IMR-90 (cell line): ENCODE measurements at regions not wholly inside any gene's neighbourhood (a gene's known extent, or its start where the extent isn't known, plus 50 kb on each side); places are given as distances from the start of the nearest gene placed in this dataset.
A peak's percentile ranks its signal among the peaks of the same experiment; 100 is the strongest.

Experiments
- ATAC-seq: fragments of 200-7000 bp; cut with Tn5 transposase; 2 replicates; pipeline ENCODE4 v1.9.1; 2020; ENCODE audit warnings: low read depth, mild to moderate bottlenecking, moderate library complexity
- BruUV-seq: library from RNA; stranded (reverse); fragments of 400-500 nt; replicated peaks from 2 replicates; lab custom pipeline; 2021; lab: Mats Ljungman, UMichigan
- CTCF ChIA-PET: fragments of 300-600 bp; formaldehyde crosslinking; extraction: SDS; loops from one replicate; lab custom pipeline; 2021; ENCODE audit warnings: antibody characterized with exemption; lab: Yijun Ruan, JAX
- POLR2A ChIA-PET: fragments of 300-600 bp; sonication (Branson Sonifier 250); formaldehyde crosslinking; loops from one replicate; lab custom pipeline; 2022; ENCODE audit warnings: antibody characterized with exemption; ENCODE audit not compliant: unreplicated experiment; lab: Charles Lee
- DNase-seq: peaks from one replicate; pipeline ENCODE4 v3.0.0; 2013
- H2AFZ ChIP-seq: replicated peaks from 2 replicates; pipeline ENCODE3; 2013; ENCODE audit warnings: low read length, mild to moderate bottlenecking; ENCODE audit not compliant: poor library complexity
- H2AK5ac ChIP-seq: 2 replicates; pipeline ENCODE4 v1.6.1; 2013; ENCODE audit warnings: low read depth, low read length, inconsistent platforms
- H2AK9ac ChIP-seq: replicated peaks from 2 replicates; pipeline ENCODE3; 2013; ENCODE audit warnings: mild to moderate bottlenecking, low read depth, low read length, moderate library complexity; ENCODE audit not compliant: poor library complexity
- H2BK120ac ChIP-seq: 2 replicates; pipeline ENCODE4 v1.6.1; 2013; ENCODE audit warnings: low read depth, low read length, inconsistent platforms
- H2BK15ac ChIP-seq: 3 replicates; pipeline ENCODE4 v1.6.1; 2013; ENCODE audit warnings: low read depth, low read length, inconsistent platforms
- H2BK20ac ChIP-seq: 2 replicates; pipeline ENCODE4 v1.6.1; 2013; ENCODE audit warnings: low read depth, mild to moderate bottlenecking, inconsistent platforms, low read length, moderate library complexity
- H2BK5ac ChIP-seq: 2 replicates; pipeline ENCODE4 v1.6.1; 2013; ENCODE audit warnings: mild to moderate bottlenecking, low read depth, low read length, inconsistent platforms; ENCODE audit not compliant: poor library complexity, severe bottlenecking
- H3K14ac ChIP-seq: replicated peaks from 2 replicates; pipeline ENCODE4 v1.6.1; 2013; ENCODE audit warnings: low read depth, low read length, inconsistent platforms
- H3K18ac ChIP-seq: 2 replicates; pipeline ENCODE4 v1.6.1; 2013; ENCODE audit warnings: low read depth, low read length, control low read depth
- H3K23ac ChIP-seq: 2 replicates; pipeline ENCODE4 v1.6.1; 2013; ENCODE audit warnings: low read depth, low read length, inconsistent platforms
- H3K27ac ChIP-seq: 2 replicates; pipeline ENCODE4 v1.5.1; 2013; ENCODE audit warnings: mild to moderate bottlenecking, control low read depth, low read length; ENCODE audit not compliant: insufficient read depth
- H3K27me3 ChIP-seq: 2 replicates; pipeline ENCODE4 v1.6.1; 2013; ENCODE audit warnings: low read length; ENCODE audit not compliant: control insufficient read depth, insufficient read depth
- H3K36me3 ChIP-seq: 2 replicates; pipeline ENCODE4 v1.6.1; 2013; ENCODE audit warnings: low read length, mixed read lengths; ENCODE audit not compliant: control insufficient read depth, insufficient read depth
- H3K4ac ChIP-seq: 2 replicates; pipeline ENCODE4 v1.6.1; 2013; ENCODE audit warnings: low read depth, low read length, inconsistent platforms
- H3K4me1 ChIP-seq: 2 replicates; pipeline ENCODE4 v1.6.1; 2013; ENCODE audit warnings: low read length, mixed read lengths; ENCODE audit not compliant: control insufficient read depth, insufficient read depth
- H3K4me2 ChIP-seq: 2 replicates; pipeline ENCODE4 v1.6.1; 2013; ENCODE audit warnings: low read depth, mild to moderate bottlenecking, control low read depth, low read length, moderate library complexity
- H3K4me3 ChIP-seq: 2 replicates; pipeline ENCODE4 v1.5.1; 2013; ENCODE audit warnings: low read depth, mild to moderate bottlenecking, control low read depth, low read length, moderate library complexity; ENCODE audit not compliant: insufficient read depth
- H3K56ac ChIP-seq: 2 replicates; pipeline ENCODE4 v1.6.1; 2013; ENCODE audit warnings: low read length, inconsistent platforms; ENCODE audit not compliant: insufficient read depth; ENCODE audit errors: extremely low read depth
- H3K79me1 ChIP-seq, 2 experiments: 2 replicates each; pipeline ENCODE4 v1.6.1; 2013; ENCODE audit warnings: low read length in 2 of 2, inconsistent platforms in 1 of 2, low read depth in 1 of 2
- H3K9ac ChIP-seq: 2 replicates; pipeline ENCODE4 v1.6.1; 2013; ENCODE audit warnings: low read depth, low read length, control low read depth
- H3K9me1 ChIP-seq: 2 replicates; pipeline ENCODE4 v1.6.1; 2013; ENCODE audit warnings: low read length, inconsistent platforms; ENCODE audit not compliant: insufficient read depth
- H3K9me3 ChIP-seq: 2 replicates; pipeline ENCODE4 v1.6.1; 2013; ENCODE audit warnings: low read length; ENCODE audit not compliant: control insufficient read depth, insufficient read depth
- H4K20me1 ChIP-seq: 2 replicates; pipeline ENCODE4 v1.6.1; 2013; ENCODE audit warnings: low read length, inconsistent platforms; ENCODE audit not compliant: insufficient read depth
- H4K5ac ChIP-seq: 2 replicates; pipeline ENCODE4 v1.6.1; 2013; ENCODE audit warnings: mild to moderate bottlenecking, low read depth, low read length, control low read depth
- H4K8ac ChIP-seq, 2 experiments: 2 replicates each; pipeline ENCODE4 v1.6.1; 2013; ENCODE audit warnings: low read depth in 2 of 2, low read length in 2 of 2, control low read depth in 1 of 2, inconsistent platforms in 1 of 2
- H4K91ac ChIP-seq: 2 replicates; pipeline ENCODE4 v1.6.1; 2013; ENCODE audit warnings: low read depth, low read length, inconsistent platforms; ENCODE audit not compliant: insufficient read depth
- BHLHE40 ChIP-seq: fragments of 150-350 bp; IDR thresholded peaks from 2 replicates; pipeline ENCODE4 v1.6.1; 2016; ENCODE audit warnings: mild to moderate bottlenecking, low read depth, low read length
- CEBPB ChIP-seq: IDR thresholded peaks from 2 replicates; pipeline ENCODE4 v1.6.1; 2012; ENCODE audit warnings: low read depth, low read length, improper control_type of control experiment
- CHD1 ChIP-seq: IDR thresholded peaks from 2 replicates; pipeline ENCODE4 v1.6.1; 2012; ENCODE audit warnings: low read depth, low read length, improper control_type of control experiment
- CTCF ChIP-seq: conservative IDR thresholded peaks from 2 replicates; pipeline ENCODE4 v1.5.1; 2012; ENCODE audit warnings: mild to moderate bottlenecking, low read depth, low read length, improper control_type of control experiment
- FOS ChIP-seq: fragments of 150-350 bp; IDR thresholded peaks from 2 replicates; pipeline ENCODE4 v1.6.1; 2016; ENCODE audit warnings: low read depth, low read length
- MAFK ChIP-seq: IDR thresholded peaks from 2 replicates; pipeline ENCODE4 v1.6.1; 2012; ENCODE audit warnings: low read depth, low read length, improper control_type of control experiment
- MAZ ChIP-seq: IDR thresholded peaks from 2 replicates; pipeline ENCODE4 v1.6.1; 2012; ENCODE audit warnings: low read depth, mild to moderate bottlenecking, low read length, improper control_type of control experiment, moderate library complexity, borderline replicate concordance
- MXI1 ChIP-seq: IDR thresholded peaks from 2 replicates; pipeline ENCODE4 v1.6.1; 2012; ENCODE audit warnings: low read depth, mild to moderate bottlenecking, low read length, moderate library complexity, borderline replicate concordance
- NFE2L2 ChIP-seq: fragments of 150-350 bp; IDR thresholded peaks from 2 replicates; pipeline ENCODE4 v1.6.1; 2016; ENCODE audit warnings: low read depth, mild to moderate bottlenecking, low read length
- RAD21 ChIP-seq: IDR thresholded peaks from 2 replicates; pipeline ENCODE4 v1.6.1; 2012; ENCODE audit warnings: low read length, improper control_type of control experiment
- RCOR1 ChIP-seq: IDR thresholded peaks from 2 replicates; pipeline ENCODE4 v1.6.1; 2012; ENCODE audit warnings: mild to moderate bottlenecking, low read length, improper control_type of control experiment; ENCODE audit not compliant: insufficient replicate concordance
- RFX5 ChIP-seq: IDR thresholded peaks from 2 replicates; pipeline ENCODE4 v1.8.0; 2012; ENCODE audit warnings: low read depth, mild to moderate bottlenecking, low read length, moderate library complexity
- SMC3 ChIP-seq: fragments of 150-350 bp; IDR thresholded peaks from 2 replicates; pipeline ENCODE4 v1.6.1; 2016; ENCODE audit warnings: low read depth, mild to moderate bottlenecking, antibody characterized with exemption, low read length, moderate library complexity
- USF2 ChIP-seq: fragments of 150-350 bp; IDR thresholded peaks from 2 replicates; pipeline ENCODE4 v1.6.1; 2017; ENCODE audit warnings: mild to moderate bottlenecking, antibody characterized with exemption, low read length, low read depth
- WGBS, 2 experiments: methylation state at CpG; one replicate each; pipeline versions ENCODE4 v1.1.5 to v1.1.7; 2013; ENCODE audit warnings: missing lambda C conversion rate in 2 of 2; ENCODE audit not compliant: insufficient read length in 1 of 2; ENCODE audit errors: extremely low coverage in 2 of 2; 5-methylcytosine and 5-hydroxymethylcytosine counted together
- dilution Hi-C: fragments of 300-500 bp; cut with HindIII; formaldehyde crosslinking; loops from one replicate; pipeline ENCODE4 v1.14.3; 2018; ENCODE audit warnings: low sequenced_read_pairs; ENCODE audit not compliant: unreplicated experiment
- in situ Hi-C: fragments of 300-500 bp; cut with MboI; formaldehyde crosslinking; loops from 3 replicates; pipeline ENCODE4 v1.14.3; 2019; ENCODE audit warnings: low sequenced_read_pairs, inconsistent platforms, mixed read lengths
- intact Hi-C: fragments of 100-400 bp; cut with micrococcal nuclease; formaldehyde crosslinking; loops from 2 replicates; pipeline ENCODE4 v1.10.0; 2022

GRCh38 chr6:112503091-112503596 lies 156.0 kb downstream of the RFPL4B start:
- H2BK15ac ChIP-seq: peak overlapping the region; percentile 49; the same call in 2 of the 3 replicates
- peak overlapping the region; percentile 66 for H2AFZ ChIP-seq
- WGBS, 2 experiments: 27% methylated on average over 2 of the region's 6 CpGs; no CpG with 5 or more reads in 1 of the 2 experiments
- no peak overlapping the region for H2AK9ac ChIP-seq
- H3K36me3 ChIP-seq: no peaks in the 10 kb centered on the region
- H3K27me3 ChIP-seq: no peaks in the 10 kb centered on the region
- H3K79me1 ChIP-seq: no peaks in the 10 kb centered on the region
- intact Hi-C loops: loop anchor here (5.0 kb wide), 2 partner anchors 179 to 279 kb away; no protein-coding TSS in a partner anchor
- H3K9me3 ChIP-seq: no peaks in the 10 kb centered on the region
- peaks cover 9% of the 10 kb centered on the region for H3K4me1 ChIP-seq
- no peaks in the 10 kb centered on the region for H3K9me1 ChIP-seq
- no peak overlapping the region for H3K23ac ChIP-seq
- in situ Hi-C loops: no loop called here
- peak overlapping the region; percentile 5 for H3K14ac ChIP-seq
- dilution Hi-C loops: no loop called here
- H4K20me1 ChIP-seq: no peaks in the 10 kb centered on the region
- ChIA-PET POLR2A (no interaction called here), CTCF (interaction anchor here (0.6 to 1.4 kb wide), 4 partner anchors 9 to 182 kb away, joined by 3 read pairs; no protein-coding TSS in a partner anchor)
- DNase-seq (no peak), ATAC-seq (peak; percentile 54)
- no peak overlapping the region for H3K4me3 ChIP-seq
- peak overlapping the region; percentile 63 for H3K4ac ChIP-seq
- peak overlapping the region in 1 of 2 experiments; percentile 41; a peak in 2 of 4 replicates for H4K8ac ChIP-seq
- H3K18ac ChIP-seq: peak overlapping the region; percentile 79
- H3K4me2 ChIP-seq: peak overlapping the region; percentile 72
- H3K27ac ChIP-seq: no peak overlapping the region; the same call in 1 of the 2 replicates
- peak overlapping the region; percentile 36 for H2BK5ac ChIP-seq
- H3K9ac ChIP-seq: no peak overlapping the region; the same call in 1 of the 2 replicates
- BruUV-seq: no TSS peak
- no peak overlapping the region for H2AK5ac ChIP-seq
- H2BK20ac ChIP-seq: peak overlapping the region; percentile 53
- peak overlapping the region; percentile 95 for H4K5ac ChIP-seq
- H3K56ac ChIP-seq: no peak overlapping the region
- TF ChIP-seq MAFK (no peak), FOS (no peak), USF2 (no peak), RFX5 (no peak), SMC3 (no peak), BHLHE40 (no peak), CEBPB (no peak), MAZ (no peak), RAD21 (no peak), CHD1 (no peak), NFE2L2 (no peak), RCOR1 (no peak), CTCF (no peak), MXI1 (no peak)
- peak overlapping the region; percentile 40; the same call in 1 of the 2 replicates for H4K91ac ChIP-seq
- peak overlapping the region; percentile 6 for H2BK120ac ChIP-seq
